DOHH2 (cell line): ENCODE measurements at regions not wholly inside any gene's neighbourhood (a gene's known extent, or its start where the extent isn't known, plus 50 kb on each side); places are given as distances from the start of the nearest gene placed in this dataset.

Experiments
- H3F3A ChIP-seq: fragments of 200-600 bp; sonication (generic), shearing (Covaris generic); 2 replicates; pipeline ENCODE4 v1.6.0; 2016; ENCODE audit warnings: antibody characterized with exemption, mild to moderate bottlenecking; ENCODE audit not compliant: control insufficient read depth, insufficient read depth
- H3K27ac ChIP-seq: fragments of 200-600 bp; sonication (generic); 2 replicates; pipeline ENCODE4 v1.5.1; 2014; ENCODE audit warnings: low read depth, mild to moderate bottlenecking, low read length, moderate library complexity
- H3K27me3 ChIP-seq: fragments of 200-600 bp; sonication (generic); 2 replicates; pipeline ENCODE4 v1.6.1; 2014; ENCODE audit warnings: mild to moderate bottlenecking, low read length, mixed read lengths; ENCODE audit not compliant: control insufficient read depth
- H3K36me3 ChIP-seq: fragments of 200-600 bp; sonication (generic); 2 replicates; pipeline ENCODE4 v1.6.1; 2014; ENCODE audit warnings: mild to moderate bottlenecking, low read length, moderate library complexity, mixed read lengths; ENCODE audit not compliant: control insufficient read depth
- H3K4me1 ChIP-seq: fragments of 200-600 bp; sonication (generic); 2 replicates; pipeline ENCODE4 v1.6.1; 2014; ENCODE audit warnings: mild to moderate bottlenecking, low read length, mixed read lengths; ENCODE audit not compliant: control insufficient read depth
- H3K4me2 ChIP-seq: fragments of 200-600 bp; sonication (generic); 2 replicates; pipeline ENCODE4 v1.6.0; 2014; ENCODE audit warnings: mild to moderate bottlenecking, low read length, moderate library complexity
- H3K4me3 ChIP-seq: fragments of 200-600 bp; sonication (generic); 2 replicates; pipeline ENCODE4 v1.5.1; 2014; ENCODE audit warnings: mild to moderate bottlenecking, low read length, mixed read lengths
- H3K79me2 ChIP-seq: fragments of 200-600 bp; sonication (generic); 2 replicates; pipeline ENCODE4 v1.6.1; 2014; ENCODE audit warnings: mild to moderate bottlenecking, low read length, mixed read lengths; ENCODE audit not compliant: control insufficient read depth
- H3K9me2 ChIP-seq: fragments of 200-600 bp; sonication (generic); replicated peaks from 2 replicates; pipeline ENCODE4 v1.6.1; 2014; ENCODE audit warnings: mild to moderate bottlenecking, low read length, mixed read lengths; ENCODE audit not compliant: control insufficient read depth
- H3K9me3 ChIP-seq: fragments of 200-600 bp; sonication (generic); 2 replicates; pipeline ENCODE4 v1.6.1; 2014; ENCODE audit warnings: antibody characterized with exemption, low read length, mixed read lengths; ENCODE audit not compliant: control insufficient read depth, insufficient read depth
- H4K20me1 ChIP-seq: fragments of 200-600 bp; sonication (generic); 2 replicates; pipeline ENCODE4 v1.6.0; 2014; ENCODE audit warnings: low read depth, mild to moderate bottlenecking, antibody characterized with exemption, low read length, moderate library complexity; ENCODE audit not compliant: control insufficient read depth, insufficient read depth
- EZH2phosphoT487 ChIP-seq: fragments of 200-600 bp; sonication (generic); IDR thresholded peaks from 2 replicates; pipeline ENCODE4 v1.6.1; 2017; ENCODE audit warnings: borderline replicate concordance, mild to moderate bottlenecking, antibody characterized with exemption, low read length, moderate library complexity, mixed read lengths
- TF ChIP-seq, protein P1 (sequence below): fragments of 200-600 bp; sonication (generic); IDR thresholded peaks from one replicate; pipeline ENCODE4 v1.5.1; 2014; ENCODE audit warnings: antibody characterized with exemption, mild to moderate bottlenecking, low read depth, low read length; ENCODE audit not compliant: poor library complexity, severe bottlenecking

DNA sequence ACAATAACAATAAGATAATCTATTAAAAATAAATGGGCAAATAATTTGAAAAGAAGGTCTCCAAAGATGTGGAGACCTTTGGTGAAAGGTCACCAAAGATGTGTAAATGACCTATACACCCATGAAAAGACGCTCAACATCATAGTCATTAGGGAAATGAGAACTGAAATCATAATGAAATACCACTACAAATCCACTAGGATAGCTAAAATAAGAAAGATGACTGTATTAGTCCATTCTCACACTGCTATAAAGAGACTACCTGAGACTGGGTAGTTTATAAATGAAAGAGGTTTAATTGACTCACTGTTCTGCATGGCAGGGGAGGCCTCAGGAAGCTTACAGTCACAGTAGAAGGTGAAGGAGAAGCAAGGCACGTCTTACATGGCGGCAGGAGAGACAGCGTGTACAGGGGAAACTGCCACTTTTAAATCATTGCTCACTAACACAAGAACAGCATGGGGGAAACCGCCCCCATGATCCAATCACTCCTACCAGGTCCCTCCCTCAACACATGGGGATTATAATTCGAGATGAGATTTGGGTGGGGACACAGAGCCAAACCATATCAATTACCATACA is 339.6 kb downstream of the ENC1 start:
- Histone ChIP-seq H3K9me2 (no peaks in the 10 kb centered on the region), H3K4me2 (no peak overlapping the region), H3F3A (no peaks in the 10 kb centered on the region), H3K36me3 (no peaks in the 10 kb centered on the region), H4K20me1 (no peaks in the 10 kb centered on the region), H3K79me2 (no peaks in the 10 kb centered on the region), H3K27ac (no peak overlapping the region), H3K4me1 (no peaks in the 10 kb centered on the region), H3K4me3 (no peak overlapping the region), H3K9me3 (no peaks in the 10 kb centered on the region), H3K27me3 (no peaks in the 10 kb centered on the region)
- TF ChIP-seq, protein P1, sequence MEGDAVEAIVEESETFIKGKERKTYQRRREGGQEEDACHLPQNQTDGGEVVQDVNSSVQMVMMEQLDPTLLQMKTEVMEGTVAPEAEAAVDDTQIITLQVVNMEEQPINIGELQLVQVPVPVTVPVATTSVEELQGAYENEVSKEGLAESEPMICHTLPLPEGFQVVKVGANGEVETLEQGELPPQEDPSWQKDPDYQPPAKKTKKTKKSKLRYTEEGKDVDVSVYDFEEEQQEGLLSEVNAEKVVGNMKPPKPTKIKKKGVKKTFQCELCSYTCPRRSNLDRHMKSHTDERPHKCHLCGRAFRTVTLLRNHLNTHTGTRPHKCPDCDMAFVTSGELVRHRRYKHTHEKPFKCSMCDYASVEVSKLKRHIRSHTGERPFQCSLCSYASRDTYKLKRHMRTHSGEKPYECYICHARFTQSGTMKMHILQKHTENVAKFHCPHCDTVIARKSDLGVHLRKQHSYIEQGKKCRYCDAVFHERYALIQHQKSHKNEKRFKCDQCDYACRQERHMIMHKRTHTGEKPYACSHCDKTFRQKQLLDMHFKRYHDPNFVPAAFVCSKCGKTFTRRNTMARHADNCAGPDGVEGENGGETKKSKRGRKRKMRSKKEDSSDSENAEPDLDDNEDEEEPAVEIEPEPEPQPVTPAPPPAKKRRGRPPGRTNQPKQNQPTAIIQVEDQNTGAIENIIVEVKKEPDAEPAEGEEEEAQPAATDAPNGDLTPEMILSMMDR = no peak
- no peak for TF ChIP-seq EZH2phosphoT487

DNA sequence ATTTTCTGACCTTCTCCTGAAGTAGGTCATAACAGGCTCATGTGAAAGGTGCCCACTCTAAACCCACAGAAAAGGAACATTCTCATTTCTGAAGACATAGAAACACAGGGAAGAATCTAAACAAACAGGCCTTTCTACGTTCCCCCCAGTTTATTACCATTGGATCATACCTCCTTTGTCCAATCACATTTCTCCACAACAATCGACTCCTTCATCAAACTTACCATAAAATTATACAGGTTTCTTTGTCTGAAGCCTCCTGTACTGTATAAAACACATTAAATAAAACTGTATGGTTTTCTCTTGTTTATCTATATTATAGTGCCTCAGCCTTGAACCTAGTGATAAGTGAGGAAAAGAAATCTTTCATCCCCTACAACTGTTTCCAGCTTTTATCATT is 340.7 kb downstream of the ENC1 start:
- Histone ChIP-seq H3F3A (no peaks in the 10 kb centered on the region), H3K27me3 (no peaks in the 10 kb centered on the region), H3K4me2 (no peak overlapping the region), H3K9me2 (no peaks in the 10 kb centered on the region), H4K20me1 (no peaks in the 10 kb centered on the region), H3K4me3 (no peak overlapping the region), H3K36me3 (no peaks in the 10 kb centered on the region), H3K4me1 (no peaks in the 10 kb centered on the region), H3K9me3 (no peaks in the 10 kb centered on the region), H3K27ac (no peak overlapping the region), H3K79me2 (no peaks in the 10 kb centered on the region)
- TF ChIP-seq, protein P1 = no peak
- no peak for TF ChIP-seq EZH2phosphoT487

DNA sequence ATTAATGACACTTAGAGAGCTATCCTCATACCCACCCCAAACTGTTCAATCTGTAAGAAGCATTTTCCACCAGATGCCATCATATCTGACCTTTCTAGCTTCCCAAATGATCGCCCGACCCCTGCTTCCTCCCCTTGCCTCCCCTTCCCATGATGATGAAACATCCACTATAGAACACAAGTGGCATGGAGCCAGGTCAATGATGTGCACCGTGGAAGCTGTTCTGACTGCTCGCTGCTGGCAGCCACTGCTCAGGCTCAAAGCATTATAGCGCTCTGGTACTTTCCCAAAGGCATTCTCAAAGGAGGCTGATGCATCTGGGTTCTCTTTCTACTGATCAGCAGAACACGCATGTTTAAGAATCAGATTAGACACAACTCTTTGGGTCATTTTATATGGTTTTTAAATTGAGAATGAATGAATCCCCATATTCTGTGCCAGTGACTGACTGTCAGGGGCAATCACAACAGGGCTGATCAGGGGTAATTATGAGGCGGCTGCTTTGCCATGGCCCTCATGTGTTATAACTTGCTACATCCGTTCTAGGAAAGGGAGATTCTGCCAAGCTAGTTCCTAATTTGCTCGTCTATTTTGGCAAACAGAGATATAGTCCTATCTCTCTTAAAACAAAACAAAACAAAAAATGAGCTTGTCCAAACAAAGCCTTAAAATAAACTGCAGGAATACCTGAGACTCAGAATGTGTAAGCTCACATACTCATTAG is 343.7 kb downstream of the ENC1 start:
- TF ChIP-seq, protein P1 = no peak
- no peak for TF ChIP-seq EZH2phosphoT487
- Histone ChIP-seq H3F3A (no peaks in the 10 kb centered on the region), H3K4me3 (no peak overlapping the region), H3K27ac (no peak overlapping the region), H3K79me2 (no peaks in the 10 kb centered on the region), H4K20me1 (no peaks in the 10 kb centered on the region), H3K4me2 (no peak overlapping the region), H3K36me3 (no peaks in the 10 kb centered on the region), H3K4me1 (no peaks in the 10 kb centered on the region), H3K9me2 (no peaks in the 10 kb centered on the region), H3K27me3 (no peaks in the 10 kb centered on the region), H3K9me3 (no peaks in the 10 kb centered on the region)
